Activated CD4-positive, alpha-beta T cell treated with anti-CD3 and anti-CD28 coated beads, Interleukin-10, Interleukin-2, amounts not matched to agents 100 ng/mL and 50 ng/mL, durations not matched to agents 16 hours and 8 hours (primary cell): ENCODE measurements at regions not wholly inside any gene's neighbourhood (a gene's known extent, or its start where the extent isn't known, plus 50 kb on each side); places are given as distances from the start of the nearest gene placed in this dataset.

Source experiments
- DNase-seq: peaks from one replicate; pipeline ENCODE4 v3.0.0-alpha.2; 2020

DNA sequence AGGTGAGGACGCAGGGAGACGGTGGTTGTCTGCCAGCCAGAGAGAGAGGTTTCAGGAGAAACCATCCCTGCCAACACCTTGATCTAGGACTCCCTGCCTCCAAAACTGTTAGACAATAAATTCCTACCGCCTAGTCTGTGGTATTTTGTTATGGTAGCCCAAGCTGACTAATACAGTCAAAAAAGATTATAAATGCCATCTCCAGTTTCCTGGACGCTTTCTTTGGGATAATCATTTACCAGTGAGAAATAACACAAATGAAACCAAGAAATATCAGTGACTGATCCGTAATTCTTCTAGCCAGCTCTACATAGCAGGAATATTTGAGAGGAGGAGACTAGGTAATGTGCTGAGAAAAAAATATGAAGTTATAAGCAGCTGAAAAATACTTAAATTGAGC lies 707.8 kb upstream of the LMCD1 start:
- DNase-seq, result no peak

GRCh38 chr3:7798276-7798675 lies 703.3 kb upstream of the LMCD1 start:
- no peak for DNase-seq

DNA sequence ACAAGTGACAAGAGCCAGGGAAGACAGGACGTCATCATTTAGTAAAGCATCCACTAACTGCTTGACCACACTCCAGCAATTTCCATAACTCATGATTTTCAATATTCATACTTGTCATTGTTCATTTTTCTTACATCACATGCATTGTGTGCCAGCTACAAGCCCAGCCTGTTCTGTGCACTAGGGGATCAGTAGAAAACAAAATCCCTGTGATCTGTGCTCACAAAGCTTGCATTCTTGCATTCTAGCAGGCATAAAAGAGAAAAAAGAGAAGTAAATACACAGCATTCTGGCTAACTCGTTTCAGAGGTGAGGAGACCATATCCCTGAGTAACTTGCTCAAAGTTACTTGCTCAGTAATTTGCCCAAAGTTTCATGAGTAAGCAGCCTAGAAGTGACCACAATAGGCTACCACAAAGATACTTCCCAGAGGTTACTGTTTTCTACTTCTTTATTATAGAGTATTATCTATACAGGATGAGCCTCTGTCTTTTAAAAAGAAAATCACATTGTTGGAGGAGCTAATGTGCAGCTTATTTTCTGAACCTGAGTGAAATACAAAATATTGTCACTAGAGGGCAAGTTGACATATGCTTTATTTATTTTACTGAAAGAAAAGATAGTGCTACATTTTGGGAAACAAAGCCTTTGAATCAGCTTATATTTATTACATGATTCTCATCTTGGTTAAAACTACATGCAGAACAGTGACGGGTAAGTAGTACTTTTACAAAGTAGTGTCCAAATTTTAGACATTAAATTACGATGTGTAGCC lies 701.4 kb upstream of the LMCD1 start:
- DNase-seq, result no peak

DNA sequence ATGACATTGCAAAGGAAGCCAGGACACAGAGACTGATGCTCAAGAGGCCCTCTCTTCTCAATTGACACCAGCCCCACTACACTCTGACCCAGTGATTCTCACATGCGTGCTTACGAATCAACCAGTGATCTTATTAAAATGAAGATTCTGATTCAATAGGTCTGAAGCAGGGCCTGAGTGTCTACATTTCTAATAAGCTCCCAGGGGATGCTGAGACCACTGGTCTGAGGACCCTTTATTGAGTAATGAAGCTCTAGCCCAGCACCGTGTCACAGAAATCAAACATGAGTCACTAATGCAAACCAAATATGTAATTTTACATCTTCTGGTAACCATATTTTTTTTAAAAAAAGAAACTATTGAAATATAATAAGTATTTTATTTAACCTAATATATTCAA lies 689.1 kb upstream of the LMCD1 start:
- no peak for DNase-seq

GRCh38 chr3:7813365-7813764 lies 688.3 kb upstream of the LMCD1 start:
- DNase-seq, result no peak

DNA sequence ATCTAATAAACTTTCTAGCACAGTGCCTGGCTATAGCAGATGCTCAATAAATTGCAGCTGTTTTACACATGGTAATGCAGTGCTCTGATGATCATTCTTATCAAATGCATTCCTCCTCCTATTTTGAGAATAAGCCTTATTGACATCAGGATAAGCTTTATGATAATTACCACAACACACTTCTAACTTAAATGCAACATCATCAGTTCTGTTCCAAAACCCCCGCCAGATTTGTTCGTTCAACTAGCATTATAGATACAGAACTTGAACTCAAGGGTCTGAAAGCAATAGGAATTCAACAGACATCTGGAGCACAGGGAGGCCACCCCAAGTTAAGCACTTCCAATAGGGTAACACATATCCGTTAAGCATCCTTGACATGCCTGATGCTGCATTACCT lies 684.4 kb upstream of the LMCD1 start:
- DNase-seq, result no peak

GRCh38 chr3:7820969-7821368 lies 680.7 kb upstream of the LMCD1 start:
- DNase-seq, result no peak

DNA sequence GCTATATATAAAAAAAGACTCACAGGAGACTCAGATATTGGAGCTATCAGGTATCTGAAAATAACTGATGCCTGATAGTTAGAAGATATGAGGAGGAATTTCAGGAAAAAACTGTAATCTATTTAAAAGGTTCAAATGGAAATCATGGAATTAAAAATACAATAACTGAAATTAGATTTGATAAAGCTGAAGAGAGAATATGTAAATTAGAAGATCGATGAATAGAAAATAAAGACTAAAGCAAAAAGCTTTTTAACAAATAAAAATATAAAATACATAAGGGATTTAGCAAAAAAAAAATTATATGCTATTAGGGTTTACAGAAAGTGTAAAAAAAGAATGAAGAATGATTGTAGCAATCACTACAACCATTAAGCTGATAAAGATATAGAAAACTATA lies 679.8 kb upstream of the LMCD1 start:
- DNase-seq, result no peak

GRCh38 chr3:7841451-7841850 lies 660.2 kb upstream of the LMCD1 start:
- no peak for DNase-seq

GRCh38 chr3:7843441-7843840 lies 658.2 kb upstream of the LMCD1 start:
- no peak for DNase-seq

DNA sequence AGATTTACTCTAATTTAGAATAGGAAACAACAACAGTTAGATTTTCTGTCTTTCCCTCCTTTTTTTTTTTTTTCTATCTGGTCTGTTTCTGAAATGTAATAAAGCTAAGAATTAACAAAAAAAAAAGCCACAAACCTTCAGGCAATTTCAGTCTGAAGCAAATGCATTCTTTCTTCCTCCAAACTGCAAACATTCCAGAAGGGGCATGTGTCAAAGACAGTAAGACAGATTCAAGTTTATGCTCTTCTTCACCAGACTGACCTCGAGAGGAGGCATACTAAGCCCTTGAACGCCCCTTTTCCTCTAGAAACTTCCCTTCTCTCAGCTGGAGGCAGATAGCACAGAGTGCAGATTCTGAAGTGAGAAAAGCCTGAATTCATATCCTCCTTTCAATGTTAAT lies 654.6 kb upstream of the LMCD1 start:
- DNase-seq, result no peak

DNA sequence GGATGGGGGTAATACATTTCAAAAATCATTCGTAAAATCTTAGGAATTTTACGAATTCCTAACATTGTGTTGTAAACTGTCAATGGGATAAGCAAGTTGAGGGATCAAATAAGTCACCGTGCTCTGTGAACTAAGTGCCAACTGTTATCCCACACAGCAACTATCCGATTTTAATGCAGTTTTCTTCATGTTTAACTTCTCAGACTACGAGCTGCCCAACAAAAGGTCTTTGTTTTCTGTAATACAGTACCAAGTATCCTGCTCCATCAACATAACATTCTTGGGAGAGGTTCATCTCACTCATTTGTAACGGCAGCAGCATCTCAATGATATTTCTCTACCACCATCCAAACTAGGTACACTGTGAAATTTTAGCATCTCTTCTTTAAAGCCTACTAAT lies 654.1 kb upstream of the LMCD1 start:
- DNase-seq, result no peak

GRCh38 chr3:7854266-7854665 lies 647.4 kb upstream of the LMCD1 start:
- DNase-seq, result no peak

DNA sequence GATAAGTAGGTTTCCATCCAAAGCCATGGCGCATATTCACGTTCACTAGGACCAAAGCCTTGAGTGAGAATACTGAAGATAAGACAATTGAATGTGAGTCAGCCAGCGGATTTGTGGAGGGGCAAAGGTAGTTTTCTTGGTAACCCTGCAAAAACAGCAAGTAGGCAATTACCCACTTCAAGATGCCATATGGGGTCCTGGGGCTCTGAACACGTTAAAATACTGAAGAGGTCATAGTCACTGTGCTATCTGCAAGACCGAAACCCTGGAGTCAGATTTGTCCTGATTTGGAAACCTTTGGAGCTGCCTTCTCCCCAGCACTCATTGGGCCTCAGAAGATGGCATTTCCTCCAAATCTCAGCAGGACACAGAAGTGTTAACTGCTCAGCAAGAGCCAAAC lies 646.9 kb upstream of the LMCD1 start:
- no peak for DNase-seq

DNA sequence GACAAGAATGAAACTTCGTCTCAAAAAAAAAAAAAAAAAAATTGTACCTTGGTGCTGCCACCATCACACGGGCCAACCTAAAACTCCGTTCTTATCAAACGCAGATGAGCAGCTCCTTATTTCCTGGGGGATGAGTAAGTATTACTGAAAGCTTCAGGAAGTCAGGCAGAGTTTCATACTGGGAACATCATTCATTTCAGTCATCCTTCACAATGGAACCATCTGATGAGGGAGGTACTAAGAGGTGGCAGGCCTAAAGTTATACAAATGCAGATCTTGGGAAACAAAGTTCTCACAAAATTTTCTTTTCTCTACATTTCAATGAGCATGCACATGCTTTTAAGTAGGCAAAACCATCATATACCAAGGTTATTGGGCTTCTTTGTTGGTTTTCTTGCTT lies 636.0 kb upstream of the LMCD1 start:
- no peak for DNase-seq

- no peak for DNase-seq
These were observed 634.0 kb upstream of the LMCD1 start for GRCh38 chr3:7867587-7867986.

GRCh38 chr3:7871003-7871560 lies 630.5 kb upstream of the LMCD1 start:
- DNase-seq, result no peak

GRCh38 chr3:7874116-7874515 lies 627.5 kb upstream of the LMCD1 start:
- DNase-seq, result no peak

DNA sequence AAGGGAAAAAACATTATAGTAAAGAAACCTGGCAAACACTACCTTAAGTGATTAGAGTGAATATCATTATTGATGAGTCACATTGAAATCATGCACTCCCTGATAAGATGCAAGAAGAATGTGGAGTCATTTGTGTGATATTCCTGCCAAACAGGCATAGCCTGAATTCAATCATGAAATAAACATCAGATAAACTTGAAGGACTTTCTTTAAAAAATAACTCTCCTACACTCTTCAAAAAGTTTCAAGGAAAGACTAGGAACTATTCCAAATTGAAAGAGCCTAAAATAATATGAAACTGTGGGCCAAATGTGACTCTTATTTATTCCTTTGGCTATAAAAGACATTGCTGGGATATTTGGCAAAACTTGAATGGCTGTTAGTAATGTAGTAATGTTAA lies 625.7 kb upstream of the LMCD1 start:
- DNase-seq, result no peak

GRCh38 chr3:7876741-7877297 lies 624.8 kb upstream of the LMCD1 start:
- DNase-seq, result peak; percentile 59

DNA sequence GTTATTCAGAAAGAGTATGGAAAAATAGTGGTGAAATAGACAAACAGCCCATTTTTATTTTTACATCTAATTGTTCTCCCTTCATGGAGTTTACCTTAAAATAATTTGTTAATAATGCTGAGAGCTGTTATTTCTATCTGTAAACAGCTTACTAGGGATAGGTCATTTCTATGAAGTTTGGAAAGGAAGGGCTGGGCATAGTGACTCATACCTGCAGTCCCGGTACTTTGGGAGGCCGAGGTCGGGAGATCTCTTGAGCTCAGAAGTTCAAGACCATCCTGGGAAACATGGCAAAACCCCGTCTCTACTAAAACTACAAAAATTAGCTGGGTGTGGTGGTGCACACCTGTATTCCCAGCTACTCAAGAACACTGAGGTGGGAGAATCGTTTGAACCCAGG lies 624.3 kb upstream of the LMCD1 start:
- no peak for DNase-seq

- no peak for DNase-seq
These were observed 622.1 kb upstream of the LMCD1 start for GRCh38 chr3:7879572-7879971.

- DNase-seq, result no peak
These were observed 619.7 kb upstream of the LMCD1 start for GRCh38 chr3:7881946-7882345.

DNA sequence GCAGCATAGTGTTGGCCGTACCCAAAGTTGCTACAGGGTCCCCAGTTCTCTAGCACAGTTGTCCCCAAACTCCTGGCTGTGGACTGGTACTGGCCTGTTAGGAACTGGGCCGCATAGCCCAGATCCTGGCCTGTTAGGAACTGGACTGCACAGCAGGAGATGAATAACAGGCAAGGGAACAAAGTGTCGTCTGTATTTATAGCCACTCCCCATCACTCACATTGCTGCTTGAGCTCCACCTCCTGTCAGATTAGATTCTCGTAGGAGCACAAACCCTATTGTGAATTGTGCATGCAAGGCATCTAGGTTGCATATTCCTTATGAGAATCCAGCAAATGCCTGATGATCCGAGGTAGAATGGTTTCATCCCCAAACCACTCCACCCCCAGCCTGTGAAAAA lies 604.0 kb upstream of the LMCD1 start:
- no peak for DNase-seq

- DNase-seq, result no peak
These were observed 588.3 kb upstream of the LMCD1 start for GRCh38 chr3:7913283-7913682.
